ENCODE measurements at regions not wholly inside any gene's neighbourhood (a gene's known extent, or its start where the extent isn't known, plus 50 kb on each side); places are given as distances from the start of the nearest gene placed in this dataset.

DNA sequence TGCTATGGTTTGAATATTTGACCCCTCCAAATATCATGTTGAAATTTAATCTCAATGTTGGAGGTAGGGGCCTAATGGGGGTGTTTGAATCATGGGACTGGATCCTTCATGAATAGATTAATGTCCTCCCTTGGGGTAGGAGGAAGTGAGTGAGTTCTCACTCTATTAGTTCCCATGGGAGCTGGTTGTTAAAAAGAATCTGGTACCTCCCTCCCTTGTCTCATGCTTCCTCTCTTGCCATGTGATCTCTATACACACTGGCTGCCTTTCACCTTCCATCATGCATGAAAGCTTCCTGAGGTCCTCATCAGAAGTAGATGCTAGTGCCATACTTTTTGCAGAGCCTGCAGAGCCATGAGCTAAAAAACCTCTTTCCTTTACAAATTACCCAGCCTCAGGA lies 177.7 kb upstream of the MCTP2 start:
- Histone ChIP-seq H3K79me2 (ENCODE audit: insufficient read depth, low read length) (no peaks in the 10 kb centered on the region), H2AFZ (ENCODE audit: low read length) (no peak overlapping the region), H3K9ac (ENCODE audit: low read depth, low read length, poor library complexity, severe bottlenecking) (no peak overlapping the region), H3K9me2 (replicated peaks; ENCODE audit: low read depth, low read length) (no peaks in the 10 kb centered on the region), H3K4me1 (ENCODE audit: insufficient read depth, low read length, poor library complexity, severe bottlenecking) (no peaks in the 10 kb centered on the region), H3K27me3 (ENCODE audit: insufficient read depth, low read length, poor library complexity, severe bottlenecking) (no peaks in the 10 kb centered on the region), H3F3A (ENCODE audit: low read depth) (no peaks in the 10 kb centered on the region), H3K36me3 (ENCODE audit: insufficient read depth, low read length) (no peaks in the 10 kb centered on the region), H4K20me1 (ENCODE audit: insufficient read depth, low read length, poor library complexity, severe bottlenecking) (no peaks in the 10 kb centered on the region), H3K9me3 (ENCODE audit: insufficient read depth, low read depth, low read length) (no peaks in the 10 kb centered on the region), H3K4me2 (ENCODE audit: low read depth, low read length, poor library complexity, severe bottlenecking) (no peak overlapping the region), H3K4me3 (ENCODE audit: low read length, poor library complexity, severe bottlenecking) (no peak overlapping the region)
- TF ChIP-seq, protein P1, sequence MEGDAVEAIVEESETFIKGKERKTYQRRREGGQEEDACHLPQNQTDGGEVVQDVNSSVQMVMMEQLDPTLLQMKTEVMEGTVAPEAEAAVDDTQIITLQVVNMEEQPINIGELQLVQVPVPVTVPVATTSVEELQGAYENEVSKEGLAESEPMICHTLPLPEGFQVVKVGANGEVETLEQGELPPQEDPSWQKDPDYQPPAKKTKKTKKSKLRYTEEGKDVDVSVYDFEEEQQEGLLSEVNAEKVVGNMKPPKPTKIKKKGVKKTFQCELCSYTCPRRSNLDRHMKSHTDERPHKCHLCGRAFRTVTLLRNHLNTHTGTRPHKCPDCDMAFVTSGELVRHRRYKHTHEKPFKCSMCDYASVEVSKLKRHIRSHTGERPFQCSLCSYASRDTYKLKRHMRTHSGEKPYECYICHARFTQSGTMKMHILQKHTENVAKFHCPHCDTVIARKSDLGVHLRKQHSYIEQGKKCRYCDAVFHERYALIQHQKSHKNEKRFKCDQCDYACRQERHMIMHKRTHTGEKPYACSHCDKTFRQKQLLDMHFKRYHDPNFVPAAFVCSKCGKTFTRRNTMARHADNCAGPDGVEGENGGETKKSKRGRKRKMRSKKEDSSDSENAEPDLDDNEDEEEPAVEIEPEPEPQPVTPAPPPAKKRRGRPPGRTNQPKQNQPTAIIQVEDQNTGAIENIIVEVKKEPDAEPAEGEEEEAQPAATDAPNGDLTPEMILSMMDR (conservative IDR thresholded peaks at IDR 0.05; ENCODE audit: low read length): no peak
- TF ChIP-seq EZH2phosphoT487 (IDR thresholded peaks at IDR 0.05; ENCODE audit: borderline replicate concordance): no peak

DNA sequence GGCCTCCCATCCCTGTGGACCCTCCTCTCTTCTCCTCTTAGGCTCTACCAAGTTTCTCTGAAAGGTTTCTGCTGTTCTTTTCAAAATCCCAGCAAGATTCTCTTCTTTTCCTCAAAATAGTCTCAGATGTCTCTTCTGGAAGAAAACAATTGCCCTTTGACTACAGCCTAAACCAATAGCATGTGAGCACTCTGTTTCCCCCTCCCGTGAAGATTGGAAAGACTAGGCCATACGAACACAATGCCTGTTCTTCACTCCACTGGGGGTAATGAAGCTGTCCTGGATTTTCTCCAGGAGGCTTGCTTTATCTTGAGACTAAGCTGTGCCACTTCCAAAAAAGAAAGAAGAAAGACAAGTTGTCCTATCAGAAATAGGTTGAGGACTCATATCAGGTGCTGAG lies 178.7 kb upstream of the MCTP2 start:
- Histone ChIP-seq H3F3A (ENCODE audit: low read depth) (no peaks in the 10 kb centered on the region), H3K4me1 (ENCODE audit: insufficient read depth, low read length, poor library complexity, severe bottlenecking) (no peaks in the 10 kb centered on the region), H3K4me2 (ENCODE audit: low read depth, low read length, poor library complexity, severe bottlenecking) (no peak overlapping the region), H3K36me3 (ENCODE audit: insufficient read depth, low read length) (no peaks in the 10 kb centered on the region), H3K79me2 (ENCODE audit: insufficient read depth, low read length) (no peaks in the 10 kb centered on the region), H3K9ac (ENCODE audit: low read depth, low read length, poor library complexity, severe bottlenecking) (no peak overlapping the region), H4K20me1 (ENCODE audit: insufficient read depth, low read length, poor library complexity, severe bottlenecking) (no peaks in the 10 kb centered on the region), H3K9me2 (replicated peaks; ENCODE audit: low read depth, low read length) (no peaks in the 10 kb centered on the region), H3K9me3 (ENCODE audit: insufficient read depth, low read depth, low read length) (no peaks in the 10 kb centered on the region), H3K4me3 (ENCODE audit: low read length, poor library complexity, severe bottlenecking) (no peak overlapping the region), H3K27me3 (ENCODE audit: insufficient read depth, low read length, poor library complexity, severe bottlenecking) (no peaks in the 10 kb centered on the region), H2AFZ (ENCODE audit: low read length) (no peak overlapping the region)
- no peak for TF ChIP-seq EZH2phosphoT487 (IDR thresholded peaks at IDR 0.05; ENCODE audit: borderline replicate concordance)

GRCh38 chr15:94047566-94047965 lies 183.8 kb upstream of the MCTP2 start:
- Histone ChIP-seq H3F3A (ENCODE audit: low read depth) (no peaks in the 10 kb centered on the region), H3K27me3 (ENCODE audit: insufficient read depth, low read length, poor library complexity, severe bottlenecking) (no peaks in the 10 kb centered on the region), H3K9me3 (ENCODE audit: insufficient read depth, low read depth, low read length) (no peaks in the 10 kb centered on the region), H3K79me2 (ENCODE audit: insufficient read depth, low read length) (no peaks in the 10 kb centered on the region), H3K9ac (ENCODE audit: low read depth, low read length, poor library complexity, severe bottlenecking) (no peak overlapping the region), H2AFZ (ENCODE audit: low read length) (no peak overlapping the region), H3K4me3 (ENCODE audit: low read length, poor library complexity, severe bottlenecking) (no peak overlapping the region), H3K9me2 (replicated peaks; ENCODE audit: low read depth, low read length) (no peaks in the 10 kb centered on the region), H4K20me1 (ENCODE audit: insufficient read depth, low read length, poor library complexity, severe bottlenecking) (no peaks in the 10 kb centered on the region), H3K4me2 (ENCODE audit: low read depth, low read length, poor library complexity, severe bottlenecking) (no peak overlapping the region), H3K36me3 (ENCODE audit: insufficient read depth, low read length) (no peaks in the 10 kb centered on the region), H3K4me1 (ENCODE audit: insufficient read depth, low read length, poor library complexity, severe bottlenecking) (no peaks in the 10 kb centered on the region)
- TF ChIP-seq EZH2phosphoT487 (IDR thresholded peaks at IDR 0.05; ENCODE audit: borderline replicate concordance): no peak
- TF ChIP-seq, protein P1 (conservative IDR thresholded peaks at IDR 0.05; ENCODE audit: low read length): no peak

GRCh38 chr15:94042180-94042928 lies 189.0 kb upstream of the MCTP2 start:
- Histone ChIP-seq H3K79me2 (ENCODE audit: insufficient read depth, low read length) (no peaks in the 10 kb centered on the region), H3K4me1 (ENCODE audit: insufficient read depth, low read length, poor library complexity, severe bottlenecking) (no peaks in the 10 kb centered on the region), H3F3A (ENCODE audit: low read depth) (no peaks in the 10 kb centered on the region), H3K9me2 (replicated peaks; ENCODE audit: low read depth, low read length) (no peaks in the 10 kb centered on the region), H3K9ac (ENCODE audit: low read depth, low read length, poor library complexity, severe bottlenecking) (no peak overlapping the region), H3K4me3 (ENCODE audit: low read length, poor library complexity, severe bottlenecking) (no peak overlapping the region), H2AFZ (ENCODE audit: low read length) (no peak overlapping the region), H3K36me3 (ENCODE audit: insufficient read depth, low read length) (no peaks in the 10 kb centered on the region), H3K27me3 (ENCODE audit: insufficient read depth, low read length, poor library complexity, severe bottlenecking) (no peaks in the 10 kb centered on the region), H3K9me3 (ENCODE audit: insufficient read depth, low read depth, low read length) (no peaks in the 10 kb centered on the region), H4K20me1 (ENCODE audit: insufficient read depth, low read length, poor library complexity, severe bottlenecking) (no peaks in the 10 kb centered on the region), H3K4me2 (ENCODE audit: low read depth, low read length, poor library complexity, severe bottlenecking) (no peak overlapping the region)
- TF ChIP-seq EZH2phosphoT487 (IDR thresholded peaks at IDR 0.05; ENCODE audit: borderline replicate concordance): no peak
- TF ChIP-seq, protein P1 (conservative IDR thresholded peaks at IDR 0.05; ENCODE audit: low read length): no peak

Data from Loucy (cell line).